GM19328 (cell line): ENCODE measurements at regions not wholly inside any gene's neighbourhood (a gene's known extent, or its start where the extent isn't known, plus 50 kb on each side); places are given as distances from the start of the nearest gene placed in this dataset.
"Not testable (repeated sequence)": the region's sequence is repeated elsewhere in the genome, so short reads cannot be mapped to it uniquely, and the experiment has no call there.

Experiments used
- ATAC-seq: cut with Tn5 transposase; IDR thresholded peaks from one replicate; pipeline ENCODE4 v1.9.1; 2021; ENCODE audit warnings: mild to moderate bottlenecking, moderate library complexity; ENCODE audit not compliant: unreplicated experiment

DNA sequence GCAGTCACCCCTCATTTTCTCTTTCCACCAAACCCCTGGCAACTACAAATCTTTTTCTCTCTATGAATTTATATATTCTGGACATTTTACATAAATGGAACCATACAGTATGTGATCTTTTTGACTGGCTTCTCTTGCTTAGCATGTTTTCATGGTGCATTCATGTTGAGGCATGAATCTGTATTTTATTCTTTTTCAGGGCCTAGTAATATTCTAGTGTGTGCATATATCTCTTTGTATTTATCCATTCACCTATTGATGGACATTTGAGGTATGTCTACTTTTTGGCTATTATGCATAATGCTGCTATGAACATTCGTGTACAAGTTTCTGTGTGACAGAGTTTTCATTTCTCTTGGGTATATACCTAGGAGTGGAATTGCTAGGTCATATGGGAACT lies 78.2 kb downstream of the HACD1 start:
- ATAC-seq: no peak

DNA sequence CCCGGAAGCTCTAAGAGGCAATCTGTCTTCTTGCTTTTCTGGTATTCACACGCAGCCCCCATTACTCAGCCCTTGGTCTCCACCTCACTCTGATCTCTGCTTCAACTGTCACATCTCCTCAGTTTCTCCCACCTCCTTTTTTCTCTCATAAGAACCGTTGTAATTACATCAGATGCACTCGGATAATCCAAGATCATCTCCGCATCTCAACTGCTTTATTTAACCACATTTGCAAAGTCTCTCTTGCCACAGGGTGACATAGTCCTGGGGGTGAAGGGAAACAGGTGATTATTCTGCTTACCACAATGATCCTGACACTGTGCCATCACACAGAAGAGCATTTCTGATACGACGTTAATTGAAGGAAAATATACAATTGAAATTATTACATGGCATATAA lies 79.9 kb downstream of the HACD1 start:
- ATAC-seq: no peak

DNA sequence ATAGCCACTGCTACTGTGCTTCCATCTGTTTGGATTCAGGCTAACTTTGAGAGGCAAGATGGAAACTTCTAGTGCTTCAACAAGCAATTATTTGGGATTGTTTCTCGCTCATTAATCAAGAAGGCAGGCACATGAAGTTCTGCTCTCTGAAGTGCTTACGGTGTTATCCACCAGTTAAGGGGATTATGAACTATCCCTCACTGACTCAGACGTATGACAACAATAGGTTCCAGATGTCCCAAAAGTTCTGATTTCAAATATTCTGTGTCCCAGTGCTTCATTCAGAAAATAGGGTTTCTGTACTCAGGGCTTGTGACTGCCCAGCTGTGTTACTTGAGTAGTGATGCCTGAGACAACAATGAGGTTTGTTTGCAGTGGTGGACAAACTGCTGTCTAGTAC lies 81.0 kb downstream of the HACD1 start:
- ATAC-seq: no peak

DNA sequence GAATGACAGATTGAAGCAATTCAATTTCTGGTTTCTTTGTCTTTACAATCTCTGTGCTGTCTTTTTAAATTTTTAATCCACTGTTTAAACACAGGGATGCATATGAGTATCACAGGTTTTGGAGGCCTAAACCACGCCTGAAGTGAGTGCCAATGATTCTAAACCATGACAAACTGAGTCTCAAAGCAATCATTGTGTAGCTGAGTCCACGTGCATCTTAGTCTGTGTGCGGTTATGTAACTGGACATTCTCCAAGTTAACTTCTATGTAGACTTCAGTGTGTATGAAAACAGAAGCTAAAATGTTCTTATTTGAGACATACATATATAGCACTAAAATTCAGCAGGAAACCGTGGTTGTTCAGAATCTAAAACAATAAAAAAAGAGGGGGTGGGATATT lies 79.3 kb upstream of the ST8SIA6 start:
- no peak for ATAC-seq

DNA sequence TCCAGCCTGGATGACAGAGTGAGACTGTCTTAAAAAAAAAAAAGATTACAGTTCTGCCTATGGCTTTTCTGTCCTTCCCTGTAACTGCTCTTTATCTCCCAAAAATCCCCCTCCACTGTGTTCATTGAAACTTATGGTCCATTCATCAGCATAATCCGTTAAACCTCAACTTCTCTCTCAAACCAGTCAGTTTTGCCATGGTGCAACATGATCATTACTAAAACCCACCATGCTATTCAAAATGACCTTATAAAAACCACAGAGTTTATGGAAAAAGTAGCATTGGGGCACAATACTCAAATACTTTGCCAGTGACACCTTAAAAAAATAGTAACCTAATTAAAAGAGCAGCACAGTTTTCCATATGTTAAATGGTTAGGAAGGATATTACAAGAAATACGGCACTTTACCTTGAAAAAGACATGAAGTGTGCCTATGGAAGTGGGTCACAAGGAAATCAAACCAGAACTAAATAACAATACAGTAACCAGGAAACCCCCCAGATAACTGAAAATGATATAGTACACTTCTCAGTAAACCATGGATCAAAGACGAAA lies 74.0 kb upstream of the ST8SIA6 start:
- no peak for ATAC-seq

DNA sequence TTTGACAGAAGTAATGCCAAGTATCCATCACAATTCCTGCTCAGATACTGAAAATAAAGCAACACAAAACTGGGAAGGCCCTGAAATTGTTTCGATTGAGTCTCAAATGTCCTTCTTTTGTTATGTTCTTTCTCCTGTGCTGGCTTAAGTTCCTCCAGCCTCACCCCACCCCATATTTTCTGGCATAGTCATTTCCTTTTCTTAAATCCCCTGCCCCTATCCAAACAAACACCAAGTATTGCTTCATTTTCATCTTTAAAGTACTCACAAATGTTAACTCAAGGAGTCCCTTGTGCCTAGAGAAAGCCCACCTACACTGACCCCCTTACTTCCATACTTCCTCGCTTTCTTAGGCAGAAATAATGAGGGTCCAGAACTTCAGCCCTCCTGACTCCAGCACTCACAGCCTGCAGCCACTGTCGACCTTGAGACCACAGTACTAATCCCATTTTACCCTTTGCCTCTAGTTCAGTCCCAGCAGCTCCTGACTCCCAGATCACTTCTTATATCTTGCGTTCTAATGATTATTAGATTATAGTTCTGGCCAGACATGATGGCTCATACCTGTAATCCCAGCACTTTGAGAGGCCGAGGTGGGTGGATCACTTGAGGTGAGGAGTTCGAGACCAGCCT lies 73.2 kb upstream of the ST8SIA6 start:
- ATAC-seq: no peak

DNA sequence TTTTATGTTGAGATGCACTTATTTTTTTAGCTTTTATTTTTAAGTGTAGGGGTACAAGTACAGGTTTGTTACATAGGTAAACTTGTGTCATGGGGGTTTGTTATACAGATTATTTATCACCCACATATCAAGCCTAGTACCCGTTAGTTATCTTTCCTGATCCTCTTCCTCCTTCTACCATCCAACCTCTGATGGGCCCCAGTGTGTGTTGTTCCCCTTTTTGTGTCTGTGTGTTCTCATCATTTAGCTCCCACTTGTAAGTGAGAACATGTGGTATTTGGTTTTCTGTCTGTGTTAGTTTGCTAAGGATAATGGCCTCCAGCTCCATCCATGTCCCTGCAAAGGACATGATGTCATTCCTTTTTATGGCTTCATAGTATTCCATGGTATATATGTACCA lies 72.2 kb upstream of the ST8SIA6 start:
- ATAC-seq: not testable (repeated sequence)

DNA sequence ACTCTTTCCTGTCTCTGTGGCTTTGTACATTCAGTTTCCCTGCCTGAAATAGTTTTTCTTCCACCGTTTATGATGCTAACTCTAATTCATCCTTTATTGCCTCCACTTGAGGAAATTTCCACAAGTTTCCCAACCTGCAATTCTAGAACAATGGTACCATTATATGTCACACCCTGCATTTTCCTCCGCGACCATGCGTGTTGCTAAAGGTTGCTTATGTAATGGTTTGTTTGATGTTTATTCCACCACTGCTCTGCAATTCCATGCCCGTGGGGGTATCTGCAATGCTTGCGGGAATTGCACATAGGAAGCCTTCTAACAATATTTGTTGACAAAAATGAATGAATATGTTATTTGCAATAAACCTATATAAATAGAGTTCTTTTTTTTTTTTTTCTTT lies 69.5 kb upstream of the ST8SIA6 start:
- no peak for ATAC-seq

DNA sequence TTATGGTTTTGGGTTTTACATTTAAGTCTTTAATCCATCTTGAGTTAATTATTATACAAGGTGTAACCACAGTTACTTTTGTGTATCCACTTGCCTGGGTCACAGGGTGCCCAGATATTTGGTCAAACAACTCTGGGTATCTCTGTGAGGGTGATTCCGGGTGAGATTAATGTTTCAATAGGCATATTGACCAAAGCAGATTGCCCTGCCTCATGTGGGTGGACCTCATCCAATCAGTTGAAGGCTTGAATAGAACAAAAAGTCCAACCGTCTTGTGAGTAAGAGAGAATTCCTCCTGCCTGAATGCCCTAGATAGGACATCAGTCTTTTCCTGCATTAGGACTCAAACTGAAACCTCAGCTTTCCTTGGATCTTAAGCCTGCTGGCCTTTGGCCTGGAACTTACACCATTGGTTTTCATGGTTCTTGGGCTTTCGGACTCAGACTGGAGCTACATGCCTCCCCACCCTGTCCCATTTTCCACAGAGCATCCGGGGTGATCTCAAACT lies 68.9 kb upstream of the ST8SIA6 start:
- no peak for ATAC-seq

DNA sequence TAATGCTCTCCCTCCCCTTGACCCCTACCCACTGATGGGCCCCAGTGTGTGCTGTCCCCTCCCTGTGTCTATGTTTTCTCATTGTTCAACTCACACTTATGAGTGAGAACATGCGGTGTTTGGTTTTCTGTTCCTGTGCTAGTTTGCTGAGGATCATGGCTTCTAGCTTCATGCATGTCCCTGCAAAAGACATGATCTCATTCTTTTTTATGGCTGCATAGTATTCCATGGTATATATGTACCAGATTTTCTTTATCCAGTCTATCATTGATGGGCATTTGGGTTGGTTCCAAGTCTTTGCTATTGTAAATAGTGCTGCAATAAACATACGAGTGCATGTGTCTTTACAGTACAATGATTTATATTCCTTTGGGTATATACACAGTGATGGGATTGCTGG lies 67.9 kb upstream of the ST8SIA6 start:
- not testable (repeated sequence) for ATAC-seq

DNA sequence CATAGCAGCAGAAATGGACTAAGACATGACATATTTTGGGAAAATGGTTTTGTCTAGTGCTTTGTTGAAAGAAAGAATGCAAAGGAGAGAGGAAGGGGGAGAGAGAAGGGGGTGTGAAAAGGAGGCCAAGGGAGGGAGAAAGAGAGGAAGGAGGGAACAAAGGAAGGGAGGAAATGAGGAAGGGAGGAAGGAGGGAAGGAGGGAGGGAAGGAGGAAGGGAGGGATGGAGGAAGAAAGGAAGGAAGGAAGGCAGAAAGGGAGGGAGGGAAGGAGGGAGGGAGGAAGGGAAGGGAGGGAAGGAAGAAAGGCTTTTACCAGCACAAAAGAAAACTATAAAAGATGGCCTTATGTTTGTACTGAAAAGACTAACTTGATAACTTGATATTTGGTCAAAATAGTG lies 65.1 kb upstream of the ST8SIA6 start:
- no peak for ATAC-seq

DNA sequence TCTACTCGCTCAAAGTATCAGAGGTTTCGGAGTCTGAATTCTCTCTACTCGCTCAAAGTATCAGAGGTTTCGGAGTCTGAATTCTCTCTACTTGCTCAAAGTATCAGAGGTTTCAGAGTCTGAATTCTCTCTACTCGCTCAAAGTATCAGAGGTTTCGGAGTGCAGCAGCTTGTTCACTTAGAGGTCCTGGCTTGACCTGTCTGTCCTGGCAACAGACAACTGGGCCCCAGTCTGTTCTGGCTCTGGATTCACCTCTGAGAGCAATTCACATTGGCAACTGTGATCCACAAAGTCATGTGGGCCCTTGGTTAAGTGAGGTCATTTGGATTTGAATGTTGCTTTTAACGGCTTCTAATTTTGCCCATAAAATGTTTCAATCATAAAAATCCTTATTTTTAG lies 63.9 kb upstream of the ST8SIA6 start:
- no peak for ATAC-seq

DNA sequence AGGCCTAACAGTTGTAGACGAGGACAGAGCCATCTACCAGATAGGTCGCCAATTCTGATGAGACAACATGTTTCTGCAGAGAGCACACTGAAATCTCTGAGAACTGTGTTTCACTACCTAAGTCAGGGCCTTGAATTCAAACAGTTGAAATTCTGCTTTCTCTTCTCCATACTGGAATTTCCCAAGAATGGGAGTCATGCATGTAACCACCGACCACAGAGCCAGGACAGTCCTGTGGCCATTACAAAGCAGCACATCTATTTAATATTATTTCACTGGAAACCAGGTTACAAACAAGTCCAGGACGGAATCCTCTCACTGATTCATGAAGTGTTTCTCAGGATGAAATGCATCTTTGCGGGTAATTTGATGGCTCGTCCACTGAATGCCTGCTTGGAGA lies 62.0 kb upstream of the ST8SIA6 start:
- no peak for ATAC-seq

DNA sequence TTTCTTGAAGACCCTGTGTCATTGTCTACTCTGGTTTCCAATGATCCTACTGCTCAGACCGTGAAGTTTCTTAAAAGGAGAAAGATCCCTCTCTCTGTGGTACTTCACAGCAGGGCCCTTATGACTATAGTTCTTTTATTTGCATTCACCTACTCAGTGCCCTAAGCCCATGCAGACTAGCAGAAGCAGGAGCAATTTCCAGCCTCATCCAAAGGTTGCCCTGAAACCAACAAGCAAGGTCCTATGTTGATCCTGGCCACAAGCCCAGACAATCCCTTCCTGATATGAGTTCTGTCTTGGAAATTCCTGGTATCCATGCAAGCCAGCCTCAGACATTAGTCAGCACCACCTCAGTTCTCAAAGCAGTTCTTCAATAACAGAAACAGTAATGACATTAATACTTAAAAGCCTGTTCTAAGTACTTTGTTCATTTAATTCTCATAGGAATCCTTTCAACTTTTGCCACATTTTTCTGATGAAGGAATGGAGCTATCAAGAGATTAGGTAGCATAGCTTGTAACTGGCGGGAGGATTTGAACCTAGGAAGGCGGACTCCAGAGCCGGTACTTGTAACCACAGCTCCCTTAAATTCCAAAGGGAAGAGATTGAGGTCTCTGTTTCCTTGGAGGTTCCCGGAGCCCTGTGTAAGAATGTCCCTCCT lies 58.1 kb upstream of the ST8SIA6 start:
- no peak for ATAC-seq

DNA sequence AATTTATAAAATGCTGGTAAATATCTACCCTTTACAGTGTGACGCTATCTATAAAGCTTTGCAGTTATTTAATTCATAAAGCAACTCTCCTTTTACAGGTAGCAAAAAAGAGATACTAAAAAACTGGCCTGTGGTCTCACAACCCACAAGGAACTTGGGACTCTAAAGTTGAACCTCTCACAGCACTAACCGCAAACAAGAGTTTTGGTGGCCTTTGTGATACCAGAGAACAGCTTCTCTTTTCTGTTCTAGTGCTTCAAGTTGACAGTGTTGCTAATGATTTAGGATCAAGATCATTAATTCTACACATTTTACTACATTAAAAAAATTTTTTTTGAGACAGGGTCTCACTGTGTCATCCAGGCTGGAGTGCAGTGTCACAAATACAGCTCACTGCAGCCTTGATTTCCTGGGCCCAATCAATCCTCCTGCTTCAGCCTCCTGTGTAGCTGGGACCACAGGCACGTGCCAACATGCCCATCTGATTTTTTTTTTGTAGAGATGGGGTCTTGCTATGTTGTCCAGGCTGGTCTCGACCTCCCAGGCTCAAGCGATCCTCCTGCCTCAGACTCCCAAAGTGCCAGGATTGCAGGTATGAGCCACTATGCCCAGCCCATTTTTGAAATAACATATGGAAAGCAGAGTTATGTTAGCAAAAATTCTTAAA lies 56.0 kb upstream of the ST8SIA6 start:
- peak; percentile 55 for ATAC-seq

DNA sequence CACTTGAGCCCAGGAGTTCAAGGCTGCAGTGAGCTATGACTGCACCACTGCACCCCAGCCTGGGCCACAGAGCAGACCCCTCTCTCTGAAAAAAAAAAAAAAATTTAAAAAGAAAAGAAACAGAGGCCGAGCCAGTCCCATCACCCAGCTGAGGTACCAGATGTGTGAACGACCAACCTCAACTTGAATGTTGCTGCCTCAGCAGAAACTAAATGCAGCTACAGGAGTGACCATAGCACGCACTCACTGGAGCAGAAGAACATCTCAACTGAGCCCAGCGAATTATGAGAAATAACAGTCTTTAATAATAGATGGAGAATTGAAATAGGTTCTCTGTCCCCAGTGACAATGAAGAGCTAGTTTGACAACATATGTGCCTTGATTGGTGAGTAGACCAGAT lies 53.1 kb upstream of the ST8SIA6 start:
- ATAC-seq: no peak

DNA sequence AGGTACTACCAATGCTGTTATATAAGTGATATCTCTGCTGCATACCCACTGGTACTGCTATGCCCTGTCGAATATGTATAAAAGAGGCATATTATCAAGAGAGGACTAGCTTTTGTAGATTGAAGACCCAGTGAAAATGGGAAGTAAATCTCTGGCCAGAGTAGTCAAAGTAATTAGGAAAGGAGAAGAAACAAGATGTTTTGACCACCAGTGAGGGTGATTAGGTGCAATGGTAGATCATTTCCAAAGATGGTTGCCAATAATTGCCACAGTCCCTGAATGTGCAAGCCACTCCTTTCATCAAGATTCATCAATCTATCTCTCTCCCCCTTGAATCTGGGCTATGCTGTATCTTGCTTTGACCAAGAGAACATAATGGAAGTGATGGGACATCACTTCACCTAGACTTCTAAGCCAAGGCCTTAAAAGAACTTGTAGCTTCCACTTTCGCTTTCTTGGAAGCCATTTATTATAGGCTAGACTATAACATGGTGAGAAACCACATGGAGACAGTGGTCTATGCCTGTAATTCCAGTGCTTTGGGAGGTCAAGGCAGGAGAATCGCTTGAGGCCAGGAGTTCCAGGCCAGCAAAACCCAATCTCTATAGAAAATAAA lies 52.6 kb upstream of the ST8SIA6 start:
- no peak for ATAC-seq

DNA sequence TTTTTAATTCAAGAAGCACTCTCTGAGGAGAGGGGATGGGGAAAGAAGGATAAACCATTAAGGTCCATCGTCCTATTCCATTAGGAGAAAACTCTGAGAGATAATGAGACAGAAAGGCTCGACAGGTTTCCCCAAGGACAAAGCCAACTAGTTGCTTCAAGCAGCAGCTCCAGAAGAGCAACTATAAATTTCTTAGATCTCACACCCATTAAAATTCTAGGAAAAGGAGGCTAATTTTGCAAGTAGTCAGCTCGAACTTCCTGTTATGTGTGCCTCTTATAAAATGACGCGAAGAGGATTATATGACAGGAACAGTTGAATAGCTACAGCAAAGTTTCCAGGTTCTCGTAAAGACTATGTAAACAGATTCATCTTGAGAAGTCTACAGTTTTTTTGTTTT lies 52.0 kb upstream of the ST8SIA6 start:
- no peak for ATAC-seq

DNA sequence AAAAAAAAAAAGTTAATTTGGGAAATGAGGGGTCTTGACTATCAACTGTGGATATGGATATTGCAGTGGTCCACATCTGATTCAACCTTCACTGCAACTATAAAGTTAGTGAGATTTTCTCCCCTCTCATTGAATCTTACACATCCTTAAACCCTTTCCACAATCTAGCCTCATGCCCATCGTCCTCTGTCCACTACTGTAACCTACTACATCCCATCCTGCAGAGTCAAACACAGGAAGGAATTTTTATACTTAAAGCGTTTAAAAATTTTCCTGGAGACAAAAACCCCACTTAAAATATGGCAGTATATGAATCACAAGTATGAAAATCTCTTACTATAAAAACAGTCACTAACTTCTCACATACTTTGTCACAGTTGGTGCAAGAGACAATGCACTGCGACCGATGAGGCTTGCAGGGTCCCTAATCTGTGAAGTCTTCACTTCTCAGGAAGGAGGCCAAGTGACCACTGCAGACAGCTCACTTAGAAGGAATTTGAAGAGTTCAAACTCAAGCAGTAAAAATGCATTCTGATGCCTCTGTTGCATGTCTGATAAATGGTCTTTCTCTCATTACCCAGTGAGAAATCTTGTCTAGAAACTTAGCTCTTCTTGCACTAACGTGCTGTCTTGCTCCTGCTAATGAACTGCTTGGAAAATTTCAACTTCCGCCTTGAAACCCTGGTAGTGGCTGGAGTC lies 50.3 kb upstream of the ST8SIA6 start:
- no peak for ATAC-seq
